Activated CD4-positive, alpha-beta T cell treated with anti-CD3 and anti-CD28 coated beads, Interleukin-2, amount 50 U/mL, for 1 hour (primary cell): ENCODE measurements at regions not wholly inside any gene's neighbourhood (a gene's known extent, or its start where the extent isn't known, plus 50 kb on each side); places are given as distances from the start of the nearest gene placed in this dataset.
"Not testable (repeated sequence)": the region's sequence is repeated elsewhere in the genome, so short reads cannot be mapped to it uniquely, and the experiment has no call there.

Source experiments
- DNase-seq: peaks from one replicate; pipeline ENCODE4 v3.0.0-alpha.2; 2020

- no peak for DNase-seq
Observed at GRCh38 chr1:112818990-112819689, 104.0 kb upstream of the PPM1J start.

- DNase-seq = no peak
Observed at GRCh38 chr1:112817555-112818373, 102.6 kb upstream of the PPM1J start.

DNA sequence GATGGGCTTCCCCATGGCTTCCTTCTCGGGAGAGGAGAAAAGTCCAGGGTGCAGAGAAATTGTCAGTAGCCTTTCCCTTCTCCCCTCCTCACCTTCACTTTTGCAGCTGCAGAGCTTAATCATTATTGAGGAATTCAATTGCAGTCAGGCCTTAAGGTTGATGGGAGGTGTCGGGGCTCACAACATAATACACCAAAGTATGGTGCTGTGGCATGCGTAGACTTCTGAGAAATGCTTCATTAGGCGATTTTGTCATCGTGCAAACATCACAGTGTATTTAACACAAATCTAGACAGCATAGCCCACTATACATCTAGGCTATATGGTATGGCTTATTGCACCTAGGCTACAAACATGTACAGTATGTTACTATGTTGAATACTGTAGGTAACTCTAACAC, 100.2 kb upstream of the PPM1J start:
- DNase-seq = no peak

DNA sequence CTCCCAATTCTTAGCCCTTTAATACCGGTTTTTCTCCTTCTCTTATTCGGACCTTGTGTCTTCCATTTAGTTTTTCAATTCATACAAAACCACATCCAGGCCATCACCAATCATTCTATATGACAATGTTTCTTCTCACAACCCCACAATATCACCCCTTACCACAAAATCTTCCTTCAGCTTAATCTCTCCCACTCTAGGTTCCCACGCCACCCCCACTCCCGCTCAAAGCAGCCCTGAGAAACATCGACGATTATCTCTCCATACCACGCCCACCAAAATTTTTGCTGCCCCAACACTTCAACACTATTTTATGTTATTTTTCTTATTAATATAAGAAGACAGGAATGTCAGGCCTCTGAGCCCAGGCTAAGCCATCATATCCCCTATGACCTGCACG, 99.5 kb upstream of the PPM1J start:
- not testable (repeated sequence) for DNase-seq

DNA sequence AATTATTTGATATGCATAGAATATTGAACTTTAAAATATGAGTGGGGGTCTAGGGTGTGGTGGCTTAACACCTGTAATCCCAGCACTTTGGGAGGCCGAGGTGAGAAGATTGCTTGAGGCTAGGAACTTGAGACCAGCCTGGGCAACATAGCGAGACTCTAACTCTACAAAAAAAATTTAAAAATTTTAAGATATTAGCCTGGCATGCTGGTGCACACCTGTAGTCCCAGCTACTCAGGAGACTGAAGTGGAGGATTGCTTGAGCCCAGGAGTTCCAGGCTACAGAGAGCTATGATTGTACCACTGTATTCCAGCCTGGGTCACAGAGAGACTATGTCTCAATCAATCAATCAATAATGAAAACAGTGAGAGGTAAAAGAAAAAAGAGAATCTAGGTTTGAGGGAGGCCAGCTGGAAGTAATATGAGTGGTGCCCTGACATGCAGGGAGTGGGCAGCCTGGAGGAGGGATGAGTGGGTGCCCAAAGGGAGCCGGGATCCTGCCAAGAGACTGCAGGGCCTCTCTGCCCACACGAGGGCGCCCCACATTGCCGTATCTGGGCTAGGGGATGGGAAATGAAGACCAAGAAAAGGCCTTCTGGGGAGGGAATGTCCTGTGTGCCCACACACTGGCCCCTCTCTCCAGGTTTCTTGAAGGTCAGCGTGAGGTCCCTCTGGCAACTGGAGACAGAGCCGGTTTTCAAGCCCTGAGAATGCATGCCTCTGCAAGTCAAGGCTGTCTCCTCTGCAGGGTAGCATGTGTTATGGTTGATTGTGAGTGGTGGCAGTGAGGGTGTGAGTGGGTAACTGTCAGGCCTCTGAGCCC, 93.9 kb upstream of the PPM1J start:
- peak; percentile 55 for DNase-seq

GRCh38 chr1:112807999-112808398, 92.9 kb upstream of the PPM1J start:
- no peak for DNase-seq

DNA sequence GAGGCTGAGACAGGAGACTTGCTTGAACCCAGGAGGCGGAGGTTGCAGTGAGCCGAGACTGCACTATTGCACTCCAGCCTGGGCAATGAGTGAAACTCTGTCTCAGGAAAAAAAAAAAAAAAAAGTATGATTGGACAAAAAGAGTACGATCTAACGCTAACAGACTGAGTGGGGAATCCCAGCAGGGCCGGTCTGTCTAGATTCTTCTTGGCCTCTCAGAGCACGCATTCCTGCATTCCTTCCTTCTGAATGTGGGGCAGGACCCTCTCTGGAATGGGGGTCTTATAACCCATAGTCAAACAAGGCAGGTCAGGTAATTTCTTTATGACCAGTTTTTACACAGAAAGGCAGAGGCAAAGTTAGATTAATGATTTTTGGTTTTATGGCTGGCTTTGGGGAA, 92.0 kb upstream of the PPM1J start:
- DNase-seq = no peak

GRCh38 chr1:112806090-112806642, 91.0 kb upstream of the PPM1J start:
- no peak for DNase-seq

GRCh38 chr1:112805155-112805853, 90.2 kb upstream of the PPM1J start:
- no peak for DNase-seq

GRCh38 chr1:112803906-112804762, 89.0 kb upstream of the PPM1J start:
- DNase-seq = peak; percentile 28

DNA sequence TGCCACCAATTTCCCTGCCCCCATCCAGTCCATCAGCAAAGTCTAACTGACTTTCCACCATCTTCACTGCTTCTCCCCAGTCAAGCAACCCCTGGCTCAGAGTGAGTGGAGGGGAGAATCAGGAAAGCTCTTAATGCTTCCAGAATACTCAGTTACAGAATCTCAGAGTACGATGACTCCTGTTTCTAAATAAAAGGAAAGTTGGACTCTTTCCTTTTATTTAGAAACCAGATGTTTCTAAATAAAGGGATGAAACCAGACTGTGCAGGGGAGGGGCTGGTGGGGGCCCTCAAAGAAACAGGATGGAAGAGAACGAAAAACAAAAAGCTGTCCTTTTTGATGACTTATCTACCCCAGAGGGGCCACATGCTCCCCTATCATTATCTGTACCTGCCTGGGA, 85.2 kb upstream of the PPM1J start:
- DNase-seq = no peak

GRCh38 chr1:112798292-112798691, 83.2 kb upstream of the PPM1J start:
- DNase-seq = no peak

DNA sequence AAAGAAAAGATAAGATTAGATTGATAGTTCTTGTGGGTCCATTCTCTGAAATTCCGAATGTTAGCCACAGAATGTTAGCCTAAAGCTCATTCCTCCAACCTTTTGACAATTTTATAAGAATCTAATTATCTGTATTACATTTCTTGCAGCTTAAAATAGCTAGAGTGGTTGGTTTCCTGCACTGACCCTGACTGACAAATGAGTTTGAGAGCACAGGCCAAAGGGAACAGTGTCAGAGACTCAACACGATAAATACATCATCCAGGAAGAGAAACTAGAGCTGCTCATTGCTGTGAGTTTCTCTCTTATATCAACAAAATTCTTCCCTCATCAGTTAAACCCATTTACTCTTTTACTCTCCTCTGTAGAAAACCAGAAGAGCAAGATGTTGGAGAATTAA, 82.1 kb upstream of the PPM1J start:
- no peak for DNase-seq

DNA sequence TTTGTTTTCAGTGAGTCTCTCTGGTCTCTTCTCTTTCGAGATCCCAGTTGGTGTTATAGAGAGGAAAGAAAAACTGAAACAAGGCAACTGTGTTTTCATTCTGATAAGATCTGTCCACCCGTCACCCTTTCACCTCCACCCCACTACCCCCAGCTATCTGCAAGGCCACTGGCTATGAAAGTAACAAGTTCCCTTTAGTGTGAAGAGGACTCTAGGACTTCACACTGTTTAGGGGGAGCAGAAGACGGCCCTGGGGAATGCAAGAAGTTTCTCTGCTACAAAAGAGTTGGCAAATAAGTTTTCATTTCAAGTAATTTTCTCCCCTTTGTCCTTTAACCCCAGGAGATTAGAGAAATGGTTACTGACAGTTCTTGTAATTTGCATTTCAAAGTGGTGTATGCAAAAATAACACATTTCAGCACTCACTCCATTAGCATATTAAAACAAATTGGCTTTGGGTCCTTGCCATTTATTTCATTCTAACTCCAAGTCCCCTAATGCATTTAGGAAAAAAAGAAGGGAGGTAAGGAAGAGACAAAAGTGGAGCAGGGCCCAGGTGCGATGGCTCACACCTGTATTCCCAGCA, 79.6 kb upstream of the PPM1J start:
- no peak for DNase-seq

- no peak for DNase-seq
Observed at GRCh38 chr1:112793631-112794565, 78.8 kb upstream of the PPM1J start.

DNA sequence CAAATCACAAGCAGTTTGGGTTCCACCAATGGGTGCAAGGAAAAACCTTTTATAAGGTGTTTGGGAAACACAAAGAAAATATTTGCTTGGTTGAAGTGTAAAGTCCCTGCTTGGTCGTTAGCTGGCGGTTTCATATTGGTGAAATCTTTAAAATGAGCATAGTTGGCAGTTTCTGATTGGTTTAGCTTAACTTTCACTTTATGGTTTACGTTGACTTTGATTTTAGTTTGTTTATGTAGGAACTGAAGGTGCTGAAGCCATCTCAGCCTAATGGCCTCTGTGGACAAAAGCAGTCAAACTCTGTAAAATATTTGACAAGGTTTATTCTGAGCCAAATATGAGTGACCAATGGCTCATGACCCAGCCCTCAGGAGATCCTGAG, 76.6 kb upstream of the PPM1J start:
- DNase-seq = no peak

DNA sequence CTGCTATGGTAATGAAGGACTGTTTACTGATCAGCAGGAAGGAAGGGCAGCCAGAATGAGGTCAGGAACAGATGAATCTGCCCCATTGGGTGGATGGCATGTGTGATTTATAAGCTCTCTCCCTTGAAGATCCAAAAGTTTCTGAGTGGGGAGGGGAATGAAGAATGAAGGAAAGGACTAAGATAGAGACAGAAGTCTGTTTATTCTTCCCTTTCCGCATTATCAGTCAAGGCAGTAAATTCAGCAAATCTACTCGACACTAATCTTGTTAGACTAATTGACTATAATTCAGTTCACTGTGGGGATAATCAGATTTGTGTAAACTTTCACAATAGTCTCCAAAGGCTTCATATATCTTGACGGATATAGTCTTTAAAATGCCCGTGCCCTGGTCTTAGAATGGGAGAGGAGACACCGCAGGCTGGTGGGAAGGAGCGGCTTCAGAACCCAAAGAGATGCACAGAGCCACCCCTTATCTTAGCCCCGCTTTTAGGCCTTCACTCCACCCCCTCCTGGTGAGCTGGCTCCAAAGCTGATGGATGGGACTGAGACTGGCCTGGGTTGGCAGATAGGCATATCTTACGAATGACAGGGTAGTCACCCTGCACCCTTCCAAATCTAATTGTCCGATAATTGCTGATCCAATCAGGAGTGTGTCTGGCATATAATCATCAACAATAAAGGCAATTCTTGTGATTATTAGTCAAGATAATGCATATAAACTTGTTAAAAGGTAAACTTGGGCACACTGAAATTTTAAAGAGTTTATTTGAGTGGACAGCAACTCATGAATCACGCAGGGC, 76.0 kb upstream of the PPM1J start:
- DNase-seq = no peak

GRCh38 chr1:112788561-112788960, 73.4 kb upstream of the PPM1J start:
- DNase-seq = no peak

- no peak for DNase-seq
Observed at GRCh38 chr1:112788054-112788453, 72.9 kb upstream of the PPM1J start.
